Aorta (tissue), 5 donors: ENCODE measurements at regions not wholly inside any gene's neighbourhood (a gene's known extent, or its start where the extent isn't known, plus 50 kb on each side); places are given as distances from the start of the nearest gene placed in this dataset.

Experiments used
- ATAC-seq: fragments of 200-7000 bp; cut with Tn5 transposase; one replicate; pipeline ENCODE4 v1.9.1; 2022; ENCODE audit warnings: moderate library complexity; ENCODE audit not compliant: low FRiP score
- DNase-seq, 2 donors: peaks; one replicate each; pipeline ENCODE4 v3.0.0-alpha.2; 2020
- H3K27ac ChIP-seq, 2 donors: one replicate each; pipeline ENCODE4 v1.5.1; 2013; ENCODE audit warnings: low read length in 2 of 2, mild to moderate bottlenecking in 2 of 2, moderate library complexity in 2 of 2, control low read depth in 1 of 2, inconsistent platforms in 1 of 2, low read depth in 1 of 2
- H3K27me3 ChIP-seq, 2 donors: one replicate each; pipeline ENCODE4 v1.6.1; 2013; ENCODE audit warnings: control low read depth in 1 of 2, low read length in 1 of 2, mild to moderate bottlenecking in 1 of 2, moderate library complexity in 1 of 2; ENCODE audit not compliant: insufficient read depth in 2 of 2, control insufficient read depth in 1 of 2
- H3K36me3 ChIP-seq, 2 donors: one replicate each; pipeline ENCODE4 v1.6.1; 2013; ENCODE audit warnings: control low read depth in 1 of 2, low read length in 1 of 2, mild to moderate bottlenecking in 1 of 2; ENCODE audit not compliant: insufficient read depth in 2 of 2, control insufficient read depth in 1 of 2
- H3K4me1 ChIP-seq, 2 donors: one replicate each; pipeline ENCODE4 v1.6.1; 2013; ENCODE audit warnings: low read length in 2 of 2, control low read depth in 1 of 2, mild to moderate bottlenecking in 1 of 2, moderate library complexity in 1 of 2; ENCODE audit not compliant: insufficient read depth in 2 of 2, control insufficient read depth in 1 of 2
- H3K4me3 ChIP-seq, 2 donors: one replicate each; pipeline ENCODE4 v1.5.1; 2013; ENCODE audit warnings: low read length in 2 of 2, control low read depth in 1 of 2, mild to moderate bottlenecking in 1 of 2
- H3K9me3 ChIP-seq: one replicate; pipeline ENCODE4 v1.6.1; 2013; ENCODE audit warnings: mild to moderate bottlenecking, low read length; ENCODE audit not compliant: control insufficient read depth
- WGBS, 2 donors: extraction: QIAGEN DNeasy Blood & Tissue Kit; methylation state at CpG; one replicate each; pipeline ENCODE4 v1.1.7; 2013; 5-methylcytosine and 5-hydroxymethylcytosine counted together
- intact Hi-C, 2 donors: fragments of 100-400 bp; cut with DNase I; formaldehyde crosslinking; loops; one replicate each; pipeline versions ENCODE4 v1.14.2 to v1.15.0; 2022
- donor health status: healthy with polysubstance abuse.
- donor health status: Bipolar disorder and iron deficiency.
- donor health status: DM: no; HTN: no; CAD: no.
- donor health status: DM: no; HTN: no; CAD: no.
- donor health status: DM: yes; HTN: yes; CAD: no.

DNA sequence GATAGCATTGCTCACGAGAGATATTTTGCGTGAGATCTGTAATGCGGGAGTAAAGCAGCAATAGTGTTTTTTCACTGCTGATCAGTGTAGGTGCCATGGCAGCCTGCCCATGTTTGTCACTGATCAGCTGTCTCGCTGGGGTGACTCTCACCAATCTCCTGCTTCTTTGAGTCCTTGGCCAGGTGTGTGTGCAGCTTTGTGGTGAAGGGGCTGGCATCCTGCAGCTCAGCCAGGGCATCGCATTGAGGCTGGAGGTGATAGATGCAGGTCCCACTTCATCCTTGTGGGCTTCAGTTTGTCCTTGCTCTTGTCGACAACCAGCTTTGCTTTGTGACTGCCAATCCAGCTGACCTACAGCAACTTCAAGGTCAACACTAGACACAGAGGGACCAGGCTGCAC, 258.3 kb upstream of the CXCR4 start:
- no peak for DNase-seq
- H3K9me3 ChIP-seq: no peaks in the 10 kb centered on the region
- intact Hi-C loops: no loop called here
- no peak overlapping the region for H3K27ac ChIP-seq
- no peak for ATAC-seq
- WGBS, 2 donors: 92 to 93% methylated on average over 6 of the region's 6 CpGs
- H3K36me3 ChIP-seq: no peaks in the 10 kb centered on the region
- no peaks in the 10 kb centered on the region for H3K4me1 ChIP-seq
- no peaks in the 10 kb centered on the region for H3K27me3 ChIP-seq
- no peak overlapping the region for H3K4me3 ChIP-seq

DNA sequence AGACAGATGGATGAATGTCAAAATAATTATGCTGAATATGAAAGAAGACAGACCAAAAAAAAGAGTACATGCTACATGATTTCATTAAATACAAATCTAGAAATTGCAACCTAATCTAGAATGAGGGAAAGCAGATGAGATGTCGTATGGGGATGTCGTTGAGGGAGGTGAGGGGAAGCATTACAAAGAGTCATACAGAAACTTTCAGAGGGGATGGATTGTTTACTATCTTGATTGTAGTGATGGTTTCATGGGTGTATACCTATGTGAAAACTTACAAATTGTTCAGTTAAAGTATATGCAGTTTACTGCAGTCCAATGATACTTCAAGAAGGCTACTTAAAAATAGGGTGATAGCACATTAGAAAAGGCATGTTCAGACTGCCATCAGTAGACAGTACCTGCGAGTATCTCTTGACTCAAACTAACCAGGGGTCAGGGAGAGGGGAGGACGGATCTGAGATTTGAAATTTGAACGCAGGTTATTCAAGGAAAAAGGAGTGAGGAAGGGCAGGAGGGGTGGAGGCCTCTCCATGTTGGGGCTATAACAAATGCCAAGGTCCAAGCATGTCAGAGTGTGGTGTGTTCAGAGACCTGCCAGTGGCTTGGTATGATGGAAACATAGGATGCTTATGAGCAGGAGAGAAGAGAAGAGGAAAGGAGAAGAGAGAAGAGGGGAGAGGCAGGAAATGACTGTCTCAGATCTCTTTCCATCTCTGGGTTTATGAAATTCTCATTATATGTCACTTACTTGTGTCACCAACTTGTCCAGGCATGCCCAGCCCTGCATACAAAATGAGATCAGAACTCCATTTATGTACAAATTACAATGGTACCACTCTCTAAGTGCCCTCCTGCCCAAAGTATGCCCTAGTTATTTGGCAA, 257.3 kb upstream of the CXCR4 start:
- Histone ChIP-seq H3K4me3 (no peak overlapping the region), H3K4me1 (no peaks in the 10 kb centered on the region), H3K36me3 (no peaks in the 10 kb centered on the region), H3K9me3 (no peaks in the 10 kb centered on the region), H3K27me3 (no peaks in the 10 kb centered on the region), H3K27ac (no peak overlapping the region)
- DNase-seq (no peak), ATAC-seq (no peak)
- intact Hi-C loops: no loop called here
- WGBS, 2 donors: 92 to 95% methylated on average over 5 of the region's 5 CpGs

DNA sequence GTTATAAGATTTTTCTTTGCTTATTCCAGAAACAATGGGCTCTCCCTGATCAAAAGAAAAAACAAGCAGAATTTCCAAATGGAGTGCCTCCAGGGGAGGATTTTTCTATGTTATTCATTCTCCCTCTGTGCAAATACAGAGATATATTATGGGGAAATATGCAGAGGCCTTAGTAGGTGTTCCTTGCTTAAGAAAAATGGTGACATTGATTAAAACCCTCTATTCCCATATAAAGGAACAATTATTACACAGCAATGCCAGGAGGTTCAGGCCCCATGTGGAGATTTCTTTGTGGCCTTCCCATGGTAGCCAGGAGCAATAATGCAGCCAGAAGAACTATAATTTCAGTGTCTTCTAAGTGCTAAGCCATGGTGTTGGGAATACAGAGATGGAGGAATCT, 255.9 kb upstream of the CXCR4 start:
- Histone ChIP-seq H3K9me3 (no peaks in the 10 kb centered on the region), H3K36me3 (no peaks in the 10 kb centered on the region), H3K4me3 (no peak overlapping the region), H3K27ac (no peak overlapping the region), H3K27me3 (no peaks in the 10 kb centered on the region), H3K4me1 (no peaks in the 10 kb centered on the region)
- no peak for ATAC-seq
- intact Hi-C loops: no loop called here
- no peak for DNase-seq

DNA sequence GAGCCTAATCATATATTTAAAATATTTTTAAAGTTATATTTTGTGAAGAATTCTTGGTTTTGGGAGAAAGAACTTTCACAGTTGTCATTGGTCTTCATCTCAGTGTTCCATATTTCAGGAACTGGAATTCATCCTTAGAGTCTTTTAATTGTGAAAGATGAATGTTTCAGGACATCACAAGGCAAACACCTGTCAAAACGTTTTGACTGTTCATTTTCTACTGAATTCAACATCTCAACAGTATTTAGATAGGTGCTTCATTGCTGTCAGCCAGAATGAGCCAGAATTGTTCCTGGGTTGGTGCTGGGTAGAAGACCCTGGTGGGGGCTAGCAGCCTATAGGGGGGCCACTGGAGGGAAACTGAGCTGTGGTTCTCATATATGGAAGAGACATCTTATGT, 255.1 kb upstream of the CXCR4 start:
- H3K9me3 ChIP-seq: no peaks in the 10 kb centered on the region
- ATAC-seq (no peak), DNase-seq (no peak)
- H3K27ac ChIP-seq: no peak overlapping the region
- 31 to 37% methylated on average over 1 of the region's 1 CpG for WGBS, 2 donors
- H3K36me3 ChIP-seq: no peaks in the 10 kb centered on the region
- intact Hi-C loops: no loop called here
- H3K4me3 ChIP-seq: no peak overlapping the region
- H3K4me1 ChIP-seq: no peaks in the 10 kb centered on the region
- no peaks in the 10 kb centered on the region for H3K27me3 ChIP-seq

DNA sequence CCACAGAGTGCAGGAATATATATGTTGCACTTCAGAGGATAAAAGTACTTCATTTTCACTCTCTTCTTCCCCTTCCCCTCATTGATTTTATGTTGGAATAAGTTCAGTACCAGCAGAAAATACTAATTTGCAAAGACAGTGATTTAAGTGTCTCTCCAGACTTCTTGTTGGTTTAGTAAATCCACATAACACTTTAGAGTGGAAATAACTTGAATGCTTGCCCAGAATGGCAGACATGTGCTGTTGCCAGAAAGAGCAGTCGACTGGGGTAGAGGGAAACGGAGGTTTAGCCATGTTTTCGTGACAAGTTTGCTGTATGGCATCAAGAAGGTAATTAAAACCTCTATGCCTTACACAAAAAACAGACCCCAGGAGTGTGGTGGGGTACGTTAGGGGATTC, 246.0 kb upstream of the CXCR4 start:
- Histone ChIP-seq H3K27me3 (no peaks in the 10 kb centered on the region), H3K4me3 (no peak overlapping the region), H3K4me1 (no peaks in the 10 kb centered on the region), H3K9me3 (no peaks in the 10 kb centered on the region), H3K27ac (no peak overlapping the region), H3K36me3 (no peaks in the 10 kb centered on the region)
- intact Hi-C loops: no loop called here
- ATAC-seq (no peak), DNase-seq (no peak)
- WGBS, 2 donors: 6 to 12% methylated on average over 4 of the region's 4 CpGs

DNA sequence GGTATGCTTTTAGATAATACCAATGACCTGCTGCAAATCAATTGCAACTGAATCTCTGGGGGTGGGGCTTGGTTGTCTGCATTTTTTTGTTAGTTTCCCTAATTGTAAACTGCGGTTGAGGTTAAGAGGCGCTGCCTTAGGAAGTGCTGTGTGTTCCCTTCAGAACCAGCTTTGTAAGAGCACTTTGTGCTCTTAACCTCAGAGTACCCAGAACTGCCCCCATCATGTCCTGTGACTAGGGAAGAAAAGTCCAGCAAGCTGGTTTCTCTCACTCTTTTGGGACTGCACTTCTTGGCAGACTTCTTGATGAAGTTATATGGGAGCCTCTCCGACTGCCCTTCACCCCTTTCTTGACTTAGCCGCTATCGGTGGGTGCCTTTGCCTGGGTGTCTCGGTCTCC, 245.5 kb upstream of the CXCR4 start:
- DNase-seq: no peak
- Histone ChIP-seq H3K27ac (no peak overlapping the region), H3K4me1 (no peaks in the 10 kb centered on the region), H3K27me3 (no peaks in the 10 kb centered on the region), H3K9me3 (no peaks in the 10 kb centered on the region), H3K36me3 (no peaks in the 10 kb centered on the region), H3K4me3 (no peak overlapping the region)
- WGBS, 2 donors: 57 to 65% methylated on average over 6 of the region's 6 CpGs
- ATAC-seq: no peak
- intact Hi-C loops: no loop called here

DNA sequence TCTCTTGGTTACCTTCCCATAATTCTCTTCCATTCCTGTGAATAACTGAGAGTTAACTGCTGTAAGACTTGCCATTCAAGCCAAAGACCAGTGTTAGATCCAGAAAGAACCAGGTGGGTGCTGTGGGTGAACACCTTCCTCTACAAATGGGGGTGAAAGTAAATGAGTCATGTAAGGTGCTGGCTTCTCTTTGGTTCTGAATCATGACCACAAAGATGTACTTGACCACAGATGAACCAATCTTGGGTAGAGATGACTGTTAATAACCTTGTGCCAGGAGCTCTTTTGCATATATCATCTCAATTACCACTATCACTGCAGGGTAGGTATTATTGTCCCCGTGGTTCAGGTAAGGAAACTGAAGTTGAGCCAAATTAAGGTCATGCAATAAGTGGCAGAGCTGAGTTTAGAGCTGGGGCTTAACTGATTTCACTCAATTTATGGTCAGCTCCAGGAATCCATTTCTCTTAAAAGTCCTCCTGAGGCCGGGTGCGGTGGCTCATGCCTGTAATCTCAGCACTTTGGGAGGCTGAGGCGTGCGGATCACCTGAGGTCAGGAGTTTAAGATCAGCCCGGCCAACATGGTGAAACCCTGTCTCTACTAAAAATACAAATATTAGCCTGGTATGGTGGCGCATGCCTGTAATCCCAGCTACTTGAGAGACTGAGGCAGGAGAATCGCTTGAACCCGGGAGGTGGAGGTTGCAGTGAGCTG, 244.9 kb upstream of the CXCR4 start:
- Histone ChIP-seq H3K27me3 (no peaks in the 10 kb centered on the region), H3K27ac (no peak overlapping the region), H3K9me3 (no peaks in the 10 kb centered on the region), H3K36me3 (no peaks in the 10 kb centered on the region), H3K4me1 (no peaks in the 10 kb centered on the region), H3K4me3 (no peak overlapping the region)
- ATAC-seq (no peak), DNase-seq (no peak)
- 94 to 96% methylated on average over 9 of the region's 9 CpGs for WGBS, 2 donors
- intact Hi-C loops: no loop called here

DNA sequence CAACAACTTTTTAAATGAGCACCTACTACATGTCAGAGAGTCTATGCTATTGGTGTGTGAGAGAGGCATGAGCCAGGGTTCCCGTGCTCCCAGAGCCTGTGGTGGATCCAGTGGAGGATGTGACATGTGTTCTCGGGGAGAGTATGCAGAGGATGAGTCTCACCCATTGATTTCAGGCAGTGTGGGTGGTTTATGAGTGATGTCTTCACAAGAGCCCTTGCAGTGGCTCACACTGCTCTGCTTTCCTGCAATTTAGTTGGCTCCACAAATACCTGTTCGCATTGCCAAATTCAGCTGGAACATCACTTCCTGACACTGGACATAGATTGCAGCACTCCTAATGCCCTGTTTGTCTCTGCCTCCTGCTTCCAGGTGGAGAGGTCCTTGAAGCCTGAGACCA, 243.6 kb upstream of the CXCR4 start:
- DNase-seq: no peak

DNA sequence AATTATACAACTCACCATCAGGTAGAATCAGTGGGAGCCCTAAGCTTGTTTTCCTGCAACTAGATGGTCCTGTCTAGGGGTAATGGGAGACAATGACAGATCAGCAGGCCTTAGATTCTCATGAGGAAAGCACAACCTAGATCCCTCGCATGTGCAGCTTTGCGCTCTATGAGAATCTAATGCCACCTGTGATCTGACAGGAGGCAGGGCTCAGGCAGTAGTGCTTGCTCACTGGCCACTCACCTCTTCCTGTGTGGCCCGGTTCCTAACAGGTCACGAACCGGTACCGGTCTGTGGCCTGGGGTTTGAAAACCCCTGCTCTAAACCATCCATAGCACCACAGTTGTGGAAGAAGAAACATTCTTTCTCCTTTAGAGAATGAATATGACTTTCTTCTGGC, 242.8 kb upstream of the CXCR4 start:
- no peaks in the 10 kb centered on the region for H3K27me3 ChIP-seq

More for the DNA sequence above, 243.6 kb upstream of the CXCR4 start:
- no peaks in the 10 kb centered on the region for H3K36me3 ChIP-seq
- no peaks in the 10 kb centered on the region for H3K9me3 ChIP-seq
- no peak overlapping the region for H3K27ac ChIP-seq
- H3K4me3 ChIP-seq: no peak overlapping the region
- no peaks in the 10 kb centered on the region for H3K4me1 ChIP-seq
- 93 to 95% methylated on average over 3 of the region's 3 CpGs for WGBS, 2 donors
- no peaks in the 10 kb centered on the region for H3K27me3 ChIP-seq
- intact Hi-C loops: no loop called here
- ATAC-seq: no peak

More for the DNA sequence above, 242.8 kb upstream of the CXCR4 start:
- H3K4me3 ChIP-seq: no peak overlapping the region
- H3K27ac ChIP-seq: no peak overlapping the region
- no peak for DNase-seq
- 87 to 97% methylated on average over 6 of the region's 6 CpGs for WGBS, 2 donors
- intact Hi-C loops: no loop called here
- H3K36me3 ChIP-seq: no peaks in the 10 kb centered on the region
- no peak for ATAC-seq
- no peaks in the 10 kb centered on the region for H3K9me3 ChIP-seq
- H3K4me1 ChIP-seq: no peaks in the 10 kb centered on the region
